ENCODE measurements at regions not wholly inside any gene's neighbourhood (a gene's known extent, or its start where the extent isn't known, plus 50 kb on each side); places are given as distances from the start of the nearest gene placed in this dataset.

- FAIRE-seq (no peak), DNase-seq (ENCODE audit: insufficient read length, low spot score) (no peak)
- TF ChIP-seq TAF1 (IDR thresholded peaks at IDR 0.05; ENCODE audit: low read depth, low read length), result no peak
These were observed 855.7 kb downstream of the TRIB2 start for GRCh38 chr2:13572466-13572865.

- TF ChIP-seq POLR2AphosphoS5 (IDR thresholded peaks at IDR 0.05; ENCODE audit: low read depth, low read length) (no peak), PAX5 (IDR thresholded peaks at IDR 0.05; ENCODE audit: insufficient read depth, low read length, severe bottlenecking) (no peak), POLR2A (IDR thresholded peaks at IDR 0.05; ENCODE audit: low read depth, low read length) (no peak), TAF1 (IDR thresholded peaks at IDR 0.05; ENCODE audit: low read depth, low read length) (no peak), SPI1 (IDR thresholded peaks at IDR 0.05; ENCODE audit: low read depth, low read length) (no peak), POU2F2 (IDR thresholded peaks at IDR 0.05; ENCODE audit: low read depth, low read length) (no peak)
These were observed 858.1 kb downstream of the TRIB2 start for GRCh38 chr2:13574831-13575230.

GRCh38 chr2:13576406-13577036, 859.8 kb downstream of the TRIB2 start:
- no peak for DNase-seq (ENCODE audit: insufficient read length, low spot score)
- TF ChIP-seq PAX5 (IDR thresholded peaks at IDR 0.05; ENCODE audit: insufficient read depth, low read length, severe bottlenecking) (no peak), SPI1 (IDR thresholded peaks at IDR 0.05; ENCODE audit: low read depth, low read length) (no peak), POLR2AphosphoS5 (IDR thresholded peaks at IDR 0.05; ENCODE audit: low read depth, low read length) (no peak), POU2F2 (IDR thresholded peaks at IDR 0.05; ENCODE audit: low read depth, low read length) (no peak), POLR2A (IDR thresholded peaks at IDR 0.05; ENCODE audit: low read depth, low read length) (no peak), TAF1 (IDR thresholded peaks at IDR 0.05; ENCODE audit: low read depth, low read length) (no peak)
- FAIRE-seq, result no peak

More at GRCh38 chr2:13574831-13575230, 858.1 kb downstream of the TRIB2 start:
- no peak for DNase-seq (ENCODE audit: insufficient read length, low spot score)
- FAIRE-seq, result no peak

GRCh38 chr2:13578547-13578946, 861.8 kb downstream of the TRIB2 start:
- TF ChIP-seq POU2F2 (IDR thresholded peaks at IDR 0.05; ENCODE audit: low read depth, low read length) (no peak), POLR2A (IDR thresholded peaks at IDR 0.05; ENCODE audit: low read depth, low read length) (no peak), PAX5 (IDR thresholded peaks at IDR 0.05; ENCODE audit: insufficient read depth, low read length, severe bottlenecking) (no peak), SPI1 (IDR thresholded peaks at IDR 0.05; ENCODE audit: low read depth, low read length) (no peak), TAF1 (IDR thresholded peaks at IDR 0.05; ENCODE audit: low read depth, low read length) (no peak)
- no peak for FAIRE-seq

GRCh38 chr2:13581471-13581870, 864.7 kb downstream of the TRIB2 start:
- TF ChIP-seq POU2F2 (IDR thresholded peaks at IDR 0.05; ENCODE audit: low read depth, low read length), result no peak
- no peak for TF ChIP-seq POLR2A (IDR thresholded peaks at IDR 0.05; ENCODE audit: low read depth, low read length)
- TF ChIP-seq PAX5 (IDR thresholded peaks at IDR 0.05; ENCODE audit: insufficient read depth, low read length, severe bottlenecking), result no peak
- no peak for TF ChIP-seq TAF1 (IDR thresholded peaks at IDR 0.05; ENCODE audit: low read depth, low read length)
- TF ChIP-seq SPI1 (IDR thresholded peaks at IDR 0.05; ENCODE audit: low read depth, low read length), result no peak
- TF ChIP-seq POLR2AphosphoS5 (IDR thresholded peaks at IDR 0.05; ENCODE audit: low read depth, low read length), result no peak
- DNase-seq (ENCODE audit: insufficient read length, low spot score), result no peak
- no peak for FAIRE-seq

More at GRCh38 chr2:13578547-13578946, 861.8 kb downstream of the TRIB2 start:
- DNase-seq (ENCODE audit: insufficient read length, low spot score), result no peak

GRCh38 chr2:13583609-13584008, 866.9 kb downstream of the TRIB2 start:
- FAIRE-seq, result no peak
- no peak for DNase-seq (ENCODE audit: insufficient read length, low spot score)
- no peak for TF ChIP-seq POU2F2 (IDR thresholded peaks at IDR 0.05; ENCODE audit: low read depth, low read length)
- TF ChIP-seq POLR2A (IDR thresholded peaks at IDR 0.05; ENCODE audit: low read depth, low read length), result no peak
- TF ChIP-seq POLR2AphosphoS5 (IDR thresholded peaks at IDR 0.05; ENCODE audit: low read depth, low read length), result no peak
- TF ChIP-seq TAF1 (IDR thresholded peaks at IDR 0.05; ENCODE audit: low read depth, low read length), result no peak
- TF ChIP-seq SPI1 (IDR thresholded peaks at IDR 0.05; ENCODE audit: low read depth, low read length), result no peak
- no peak for TF ChIP-seq PAX5 (IDR thresholded peaks at IDR 0.05; ENCODE audit: insufficient read depth, low read length, severe bottlenecking)

- no peak for TF ChIP-seq POU2F2 (IDR thresholded peaks at IDR 0.05; ENCODE audit: low read depth, low read length)
- TF ChIP-seq TAF1 (IDR thresholded peaks at IDR 0.05; ENCODE audit: low read depth, low read length), result no peak
- TF ChIP-seq POLR2A (IDR thresholded peaks at IDR 0.05; ENCODE audit: low read depth, low read length), result no peak
- no peak for TF ChIP-seq SPI1 (IDR thresholded peaks at IDR 0.05; ENCODE audit: low read depth, low read length)
- no peak for TF ChIP-seq PAX5 (IDR thresholded peaks at IDR 0.05; ENCODE audit: insufficient read depth, low read length, severe bottlenecking)
- TF ChIP-seq POLR2AphosphoS5 (IDR thresholded peaks at IDR 0.05; ENCODE audit: low read depth, low read length), result no peak
- FAIRE-seq, result no peak
- DNase-seq (ENCODE audit: insufficient read length, low spot score), result no peak
These were observed 867.3 kb downstream of the TRIB2 start for GRCh38 chr2:13584020-13584419.

- DNase-seq (ENCODE audit: insufficient read length, low spot score) (no peak), FAIRE-seq (no peak)
- no peak for TF ChIP-seq POLR2A (IDR thresholded peaks at IDR 0.05; ENCODE audit: low read depth, low read length)
- no peak for TF ChIP-seq POLR2AphosphoS5 (IDR thresholded peaks at IDR 0.05; ENCODE audit: low read depth, low read length)
- no peak for TF ChIP-seq PAX5 (IDR thresholded peaks at IDR 0.05; ENCODE audit: insufficient read depth, low read length, severe bottlenecking)
- TF ChIP-seq POU2F2 (IDR thresholded peaks at IDR 0.05; ENCODE audit: low read depth, low read length), result no peak
- no peak for TF ChIP-seq SPI1 (IDR thresholded peaks at IDR 0.05; ENCODE audit: low read depth, low read length)
- TF ChIP-seq TAF1 (IDR thresholded peaks at IDR 0.05; ENCODE audit: low read depth, low read length), result no peak
These were observed 869.0 kb downstream of the TRIB2 start for GRCh38 chr2:13585732-13586131.

- DNase-seq (ENCODE audit: insufficient read length, low spot score) (no peak), FAIRE-seq (no peak)
- TF ChIP-seq POLR2AphosphoS5 (IDR thresholded peaks at IDR 0.05; ENCODE audit: low read depth, low read length) (no peak), POU2F2 (IDR thresholded peaks at IDR 0.05; ENCODE audit: low read depth, low read length) (no peak), SPI1 (IDR thresholded peaks at IDR 0.05; ENCODE audit: low read depth, low read length) (no peak), PAX5 (IDR thresholded peaks at IDR 0.05; ENCODE audit: insufficient read depth, low read length, severe bottlenecking) (no peak), POLR2A (IDR thresholded peaks at IDR 0.05; ENCODE audit: low read depth, low read length) (no peak), TAF1 (IDR thresholded peaks at IDR 0.05; ENCODE audit: low read depth, low read length) (no peak)
These were observed 879.5 kb downstream of the TRIB2 start for GRCh38 chr2:13596233-13596632.

GRCh38 chr2:13597176-13597575, 880.4 kb downstream of the TRIB2 start:
- FAIRE-seq, result no peak
- TF ChIP-seq SPI1 (IDR thresholded peaks at IDR 0.05; ENCODE audit: low read depth, low read length), result no peak
- no peak for DNase-seq (ENCODE audit: insufficient read length, low spot score)
